HG02610 (cell line): ENCODE measurements at regions not wholly inside any gene's neighbourhood (a gene's known extent, or its start where the extent isn't known, plus 50 kb on each side); places are given as distances from the start of the nearest gene placed in this dataset.
A peak's percentile ranks its signal among the peaks of the same experiment; 100 is the strongest.

Source experiments
- ATAC-seq: cut with Tn5 transposase; IDR thresholded peaks from one replicate; pipeline ENCODE4 v1.9.1; 2021; ENCODE audit warnings: mild to moderate bottlenecking, moderate library complexity; ENCODE audit not compliant: unreplicated experiment

DNA sequence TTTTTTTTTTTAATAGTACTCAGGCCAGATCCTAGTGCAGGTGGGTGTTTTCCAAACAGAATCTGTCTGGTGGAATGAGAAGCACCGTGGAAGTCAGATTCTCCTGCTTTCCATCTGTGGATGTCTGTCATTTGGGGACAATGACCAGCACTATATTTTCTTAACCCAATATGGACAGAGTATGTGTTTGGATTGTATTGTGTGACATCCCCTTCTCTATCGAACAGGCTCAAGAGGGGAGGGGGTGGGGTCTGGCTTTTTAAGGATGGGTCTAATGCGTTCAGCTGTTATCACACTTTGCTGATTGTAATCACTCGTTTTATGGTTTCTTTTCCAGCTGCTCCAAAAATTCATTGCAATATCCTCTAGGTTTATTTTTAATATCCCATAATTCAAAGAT lies 197.5 kb upstream of the CEP162 start:
- ATAC-seq: no peak

DNA sequence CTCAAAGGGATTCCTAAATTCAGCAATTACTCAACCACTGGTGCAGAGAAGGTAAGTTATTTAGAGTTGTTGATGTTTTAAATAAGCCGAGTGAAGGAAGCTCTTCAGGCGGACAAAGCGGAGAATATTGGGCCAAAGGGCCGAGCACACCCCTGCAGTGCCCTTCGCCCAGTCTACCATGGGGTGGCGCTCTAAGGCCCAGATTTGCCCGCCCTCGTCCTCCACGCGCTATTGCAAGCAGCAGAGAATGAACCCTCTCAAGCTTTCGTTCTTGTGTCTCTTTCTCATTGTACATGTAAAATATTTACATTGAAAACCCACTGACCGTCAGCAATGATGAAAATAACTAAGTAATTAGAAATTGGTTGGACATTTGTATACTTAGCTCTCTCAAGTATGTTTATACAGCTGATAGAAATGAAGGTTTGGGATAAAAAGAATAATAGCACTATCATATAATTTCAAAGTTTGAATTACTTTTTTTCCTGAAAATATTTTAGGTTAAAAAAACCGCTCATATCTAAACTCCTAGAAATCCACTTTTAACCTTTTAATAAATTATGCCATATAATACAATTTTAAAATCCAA lies 195.0 kb upstream of the CEP162 start:
- peak; percentile 77 for ATAC-seq

GRCh38 chr6:84421031-84421430 lies 193.6 kb upstream of the CEP162 start:
- ATAC-seq: no peak

GRCh38 chr6:84417260-84417659 lies 189.8 kb upstream of the CEP162 start:
- ATAC-seq: no peak

DNA sequence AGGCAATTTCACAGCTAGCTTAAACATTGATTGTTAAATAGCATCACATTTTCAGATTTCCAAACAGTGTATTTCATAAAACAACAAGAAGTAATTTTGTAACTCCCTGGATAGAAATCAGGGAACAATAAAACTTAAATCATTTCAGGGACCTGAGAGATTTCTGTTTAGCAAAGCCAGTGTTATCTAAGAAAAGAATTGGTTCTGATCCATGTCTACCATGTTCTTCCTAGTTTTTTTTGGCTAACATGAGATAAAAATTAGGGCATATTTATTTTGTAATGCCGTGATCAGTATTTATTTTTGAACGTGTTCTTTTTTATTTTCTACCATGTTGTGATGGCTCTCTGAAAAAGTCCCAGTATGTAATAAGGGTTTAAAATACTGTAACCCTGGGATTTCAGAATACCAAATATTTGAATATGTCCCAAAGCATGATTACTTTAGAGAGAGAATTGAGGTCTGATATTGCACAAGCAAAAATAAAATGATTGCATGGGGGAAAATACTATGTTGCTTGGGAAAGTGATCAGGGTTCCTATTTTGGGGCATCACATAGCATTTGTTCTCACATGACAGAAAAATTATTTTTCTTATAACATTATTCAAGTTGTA lies 188.7 kb upstream of the CEP162 start:
- no peak for ATAC-seq

DNA sequence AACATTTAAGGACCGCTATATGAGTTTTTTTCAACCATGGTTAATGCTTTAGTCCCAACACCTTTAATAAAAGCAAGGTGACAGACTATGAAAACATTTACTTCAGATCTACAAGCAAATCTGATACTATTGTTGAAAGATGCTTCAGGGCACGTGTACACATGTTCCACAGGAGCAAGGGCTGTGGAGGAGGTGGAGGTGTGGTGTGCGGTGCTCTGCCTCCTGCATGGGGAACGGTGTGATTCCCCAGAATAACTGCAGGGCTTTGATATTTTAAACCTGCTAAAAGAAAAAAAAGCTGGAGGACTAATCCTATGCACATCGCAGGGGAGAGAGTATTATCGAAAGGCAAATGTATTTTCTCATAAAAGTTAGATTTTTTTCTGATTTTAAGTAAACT lies 188.1 kb upstream of the CEP162 start:
- no peak for ATAC-seq

GRCh38 chr6:84415068-84415467 lies 187.6 kb upstream of the CEP162 start:
- no peak for ATAC-seq

- no peak for ATAC-seq
Measured at GRCh38 chr6:84414531-84414930, 187.1 kb upstream of the CEP162 start.

DNA sequence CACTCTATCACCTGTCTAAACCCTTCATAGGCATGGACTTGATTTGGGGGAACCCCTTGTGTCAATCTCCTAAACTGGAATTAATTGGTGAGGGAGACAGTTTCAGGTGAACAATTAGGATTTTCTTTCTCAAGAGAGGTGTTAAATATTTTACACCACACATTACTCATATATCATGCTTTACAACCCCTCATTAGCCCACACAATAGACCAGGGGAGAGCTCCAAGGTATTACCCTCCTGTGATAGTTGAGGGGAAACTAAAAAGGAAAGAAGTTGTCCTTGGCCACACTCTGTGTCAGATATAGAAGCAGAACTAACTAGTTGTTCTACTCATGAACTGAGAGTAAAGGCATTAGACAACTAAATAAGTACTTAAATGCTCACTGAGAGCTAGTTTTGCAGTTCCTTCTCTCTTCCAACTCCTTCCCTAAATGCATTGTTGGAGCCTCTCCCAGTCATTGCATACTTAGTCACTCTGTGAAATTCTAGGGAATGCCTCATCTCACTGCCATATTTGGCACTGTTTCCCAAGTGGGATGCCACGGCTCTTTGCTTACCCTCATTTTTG lies 183.7 kb upstream of the CEP162 start:
- no peak for ATAC-seq

- no peak for ATAC-seq
Measured at GRCh38 chr6:84409911-84410310, 182.5 kb upstream of the CEP162 start.

DNA sequence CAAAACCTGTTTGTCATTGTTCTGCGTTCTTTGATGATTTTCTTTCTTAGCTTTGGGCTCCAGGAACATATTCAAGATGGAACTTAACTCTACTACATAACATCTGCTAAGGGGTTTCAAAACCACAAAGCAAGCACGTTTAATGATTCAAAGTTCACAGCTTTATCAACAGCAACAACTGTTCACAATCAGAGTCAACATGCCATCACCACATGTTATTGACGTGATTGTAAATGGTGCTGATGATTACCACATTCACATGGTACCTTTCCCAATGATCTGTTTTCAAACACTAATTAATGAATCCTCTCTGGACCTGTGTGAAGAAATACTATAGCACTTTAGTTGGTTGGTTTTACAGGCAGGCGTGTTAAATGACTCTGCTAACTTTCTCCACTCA lies 180.6 kb upstream of the CEP162 start:
- no peak for ATAC-seq

- no peak for ATAC-seq
Measured at GRCh38 chr6:84403545-84403944, 176.1 kb upstream of the CEP162 start.

GRCh38 chr6:84399003-84399402 lies 171.6 kb upstream of the CEP162 start:
- ATAC-seq: no peak

GRCh38 chr6:84392261-84392660 lies 164.8 kb upstream of the CEP162 start:
- no peak for ATAC-seq

- ATAC-seq: no peak
Measured at GRCh38 chr6:84390851-84391250, 163.4 kb upstream of the CEP162 start.

DNA sequence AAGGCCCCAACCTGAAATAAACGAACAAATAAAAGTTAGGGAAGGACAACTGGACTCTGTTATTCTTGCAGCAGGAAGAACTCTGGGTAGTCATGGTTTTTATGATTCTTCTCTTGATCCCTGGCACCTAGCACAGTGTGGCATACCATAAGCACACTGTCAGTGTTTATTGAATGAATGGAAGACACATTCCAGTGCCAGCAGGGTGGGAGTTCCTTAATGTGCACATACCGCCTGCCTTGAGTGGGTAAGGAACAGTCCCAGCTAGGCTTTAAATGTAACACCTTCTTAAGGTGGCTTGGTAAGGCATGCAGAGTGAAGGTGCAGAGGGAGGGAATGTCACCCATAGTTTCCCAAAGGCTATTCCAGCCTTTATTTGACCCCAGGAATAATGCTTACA lies 162.9 kb upstream of the CEP162 start:
- no peak for ATAC-seq

DNA sequence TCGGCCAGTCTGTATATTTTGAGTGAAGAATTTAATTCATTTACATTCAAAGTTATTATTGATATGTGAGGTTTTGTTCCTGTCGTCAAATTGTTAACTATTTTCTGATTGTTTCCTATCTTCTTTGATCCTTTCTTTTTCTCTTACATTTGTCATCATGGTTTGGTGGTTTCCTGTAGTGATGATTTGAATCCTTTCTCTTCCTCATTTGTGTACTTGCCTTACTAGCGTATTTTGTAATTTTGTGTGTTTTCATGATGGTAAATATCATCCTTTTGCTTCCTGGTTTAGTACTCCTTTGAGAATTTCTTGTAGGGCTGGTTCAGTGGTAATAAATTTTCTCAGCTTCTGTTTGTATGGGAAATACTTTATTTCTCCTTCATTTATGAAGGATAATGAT lies 151.7 kb upstream of the CEP162 start:
- no peak for ATAC-seq

DNA sequence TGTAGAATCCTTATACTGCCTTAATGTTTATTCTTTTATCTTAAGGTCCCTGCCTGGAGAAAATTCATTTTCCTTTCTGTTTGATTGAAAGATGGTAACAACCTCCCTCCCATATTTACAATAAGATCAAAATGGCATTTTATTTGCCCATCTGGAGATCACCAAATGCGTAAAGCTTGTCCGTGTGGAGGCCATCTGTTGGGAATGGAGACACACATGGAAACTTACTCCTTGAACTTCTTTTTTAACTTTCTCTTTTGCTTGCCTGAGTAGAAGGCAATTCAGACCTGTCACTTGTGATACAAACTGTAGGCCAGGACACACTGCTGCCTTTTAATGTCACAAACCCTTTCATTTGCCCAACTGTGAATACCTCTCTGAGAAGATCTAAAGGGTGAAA lies 144.8 kb upstream of the CEP162 start:
- ATAC-seq: no peak

GRCh38 chr6:84371681-84372080 lies 144.2 kb upstream of the CEP162 start:
- ATAC-seq: no peak

DNA sequence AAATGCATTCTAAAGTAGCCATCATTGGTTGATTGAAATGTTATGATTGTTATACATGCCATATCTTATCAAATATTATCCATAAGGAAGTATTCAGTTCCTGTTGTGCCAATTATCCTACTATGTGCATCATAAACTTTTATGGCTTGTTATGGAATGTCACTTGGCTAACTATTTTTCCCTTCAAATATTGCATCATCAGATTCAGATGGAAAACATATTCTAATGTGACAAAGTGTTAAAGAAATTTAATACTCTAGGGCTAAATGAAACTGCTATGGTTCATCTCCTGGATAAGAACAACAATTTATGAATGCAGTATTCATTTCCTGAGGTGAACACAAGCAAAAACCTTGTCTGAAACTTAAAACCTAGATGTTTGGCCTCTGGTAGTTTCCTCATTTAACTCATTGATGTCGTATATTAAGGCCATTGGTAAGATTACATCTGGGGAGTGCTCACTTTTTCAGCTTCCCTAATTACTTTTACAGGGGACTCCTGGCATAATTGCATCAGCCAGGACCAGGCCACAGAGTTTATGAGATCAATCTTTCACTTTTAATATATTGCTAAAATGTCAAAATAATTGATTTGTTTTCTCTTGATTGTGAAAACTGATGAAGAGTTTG lies 134.9 kb upstream of the CEP162 start:
- ATAC-seq: no peak

DNA sequence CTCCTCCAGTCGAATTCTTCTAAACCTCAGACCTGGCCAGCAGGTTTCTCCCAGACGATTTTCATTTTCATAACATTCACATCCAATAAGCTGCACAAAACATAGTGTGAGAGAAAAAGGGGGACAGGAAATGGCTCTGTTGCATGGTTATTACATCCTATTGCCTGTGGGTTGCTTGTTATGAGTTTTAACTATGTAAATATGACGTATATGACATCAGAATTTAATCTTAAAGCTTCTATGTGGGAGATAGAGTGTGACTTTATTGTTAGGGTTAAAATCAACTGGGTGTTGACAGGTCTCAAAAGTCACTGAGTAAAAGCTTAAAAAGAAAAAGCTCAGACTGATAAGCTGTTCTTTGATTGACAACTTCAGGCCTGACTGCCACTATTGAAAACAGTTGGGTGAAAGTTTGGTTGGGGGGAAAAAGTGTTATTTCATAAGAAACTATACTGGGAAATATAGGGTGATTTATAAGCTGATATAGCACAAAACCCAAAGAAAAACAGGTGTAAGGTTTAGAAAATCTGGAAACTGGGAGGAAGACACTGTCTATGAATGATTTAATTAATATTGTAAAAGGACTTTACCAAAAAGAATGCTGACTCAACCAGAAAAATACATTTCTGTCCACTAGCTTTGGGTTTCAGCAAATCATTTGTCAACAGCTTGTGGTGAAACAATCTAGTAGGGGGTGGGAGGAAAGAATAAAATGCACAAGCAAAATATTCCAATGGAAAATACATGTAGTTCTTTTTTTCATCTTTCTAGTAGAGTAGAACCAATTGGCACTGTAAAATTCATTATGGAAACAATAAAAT lies 134.1 kb upstream of the CEP162 start:
- ATAC-seq: no peak

GRCh38 chr6:84360039-84360438 lies 132.6 kb upstream of the CEP162 start:
- ATAC-seq: no peak
